Vagina (tissue), 2 donors: ENCODE measurements at regions not wholly inside any gene's neighbourhood (a gene's known extent, or its start where the extent isn't known, plus 50 kb on each side); places are given as distances from the start of the nearest gene placed in this dataset.

ENCODE experiments used
- DNase-seq, 2 donors: peaks; one replicate each; pipeline ENCODE4 v3.0.0-alpha.2; 2017; ENCODE audit errors: extremely low spot score in 2 of 2
- H3K27ac ChIP-seq: fragments of 200-600 bp; sonication (generic); one replicate; pipeline ENCODE4 v1.5.1; 2019
- H3K27me3 ChIP-seq: fragments of 200-600 bp; sonication (generic); one replicate; pipeline ENCODE4 v1.5.1; 2019
- H3K36me3 ChIP-seq, 2 donors: fragments of 200-600 bp; sonication (generic); one replicate each; pipeline ENCODE4 v1.5.1; 2017 to 2019
- H3K4me1 ChIP-seq: fragments of 200-600 bp; sonication (generic); one replicate; pipeline ENCODE4 v1.5.1; 2019
- H3K4me3 ChIP-seq, 2 donors: fragments of 200-600 bp; sonication (generic); 1 replicate in 1 of 2; 2 replicates in 1 of 2; pipeline ENCODE4 v1.5.1; 2016 to 2019
- H3K9me3 ChIP-seq: fragments of 200-600 bp; sonication (generic); one replicate; pipeline ENCODE4 v1.5.1; 2019
- POLR2A ChIP-seq, 2 donors: fragments of 450-650 bp; IDR thresholded peaks; one replicate each; pipeline ENCODE4 v1.6.1; 2017; ENCODE audit warnings: antibody characterized with exemption in 2 of 2, mild to moderate bottlenecking in 2 of 2, moderate library complexity in 2 of 2
- POLR2AphosphoS5 ChIP-seq, 2 donors: sonication (generic); formaldehyde crosslinking; IDR thresholded peaks; one replicate each; pipeline ENCODE4 v1.9.0; 2017; ENCODE audit warnings: antibody characterized with exemption in 2 of 2, mild to moderate bottlenecking in 2 of 2, low read depth in 1 of 2; ENCODE audit not compliant: insufficient read depth in 1 of 2
- intact Hi-C: fragments of 100-400 bp; cut with DNase I; formaldehyde crosslinking; loops from one replicate; pipeline ENCODE4 v1.15.1; 2023
- TF ChIP-seq, protein P1 (sequence below), 3 experiments: fragments of 450-650 bp in 2 of 3; fragments of 200-600 bp in 1 of 3; sonication (generic) in 1 of 3; IDR thresholded peaks; one replicate each; pipeline ENCODE4 v1.5.1; 2017 to 2019; ENCODE audit warnings: antibody characterized with exemption in 3 of 3, mild to moderate bottlenecking in 2 of 3, moderate library complexity in 2 of 3

GRCh38 chr1:187892683-187893039 lies 1063.9 kb downstream of the PLA2G4A start:
- TF ChIP-seq POLR2AphosphoS5 (IDR thresholded peaks at IDR 0.05; ENCODE audit: insufficient read depth in 1 of 2, low read depth in 1 of 2) (no peak), POLR2A (IDR thresholded peaks at IDR 0.05) (no peak)
- TF ChIP-seq, protein P1, sequence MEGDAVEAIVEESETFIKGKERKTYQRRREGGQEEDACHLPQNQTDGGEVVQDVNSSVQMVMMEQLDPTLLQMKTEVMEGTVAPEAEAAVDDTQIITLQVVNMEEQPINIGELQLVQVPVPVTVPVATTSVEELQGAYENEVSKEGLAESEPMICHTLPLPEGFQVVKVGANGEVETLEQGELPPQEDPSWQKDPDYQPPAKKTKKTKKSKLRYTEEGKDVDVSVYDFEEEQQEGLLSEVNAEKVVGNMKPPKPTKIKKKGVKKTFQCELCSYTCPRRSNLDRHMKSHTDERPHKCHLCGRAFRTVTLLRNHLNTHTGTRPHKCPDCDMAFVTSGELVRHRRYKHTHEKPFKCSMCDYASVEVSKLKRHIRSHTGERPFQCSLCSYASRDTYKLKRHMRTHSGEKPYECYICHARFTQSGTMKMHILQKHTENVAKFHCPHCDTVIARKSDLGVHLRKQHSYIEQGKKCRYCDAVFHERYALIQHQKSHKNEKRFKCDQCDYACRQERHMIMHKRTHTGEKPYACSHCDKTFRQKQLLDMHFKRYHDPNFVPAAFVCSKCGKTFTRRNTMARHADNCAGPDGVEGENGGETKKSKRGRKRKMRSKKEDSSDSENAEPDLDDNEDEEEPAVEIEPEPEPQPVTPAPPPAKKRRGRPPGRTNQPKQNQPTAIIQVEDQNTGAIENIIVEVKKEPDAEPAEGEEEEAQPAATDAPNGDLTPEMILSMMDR (IDR thresholded peaks at IDR 0.05): no peak
- Histone ChIP-seq H3K4me3 (no peak overlapping the region), H3K36me3 (no peaks in the 10 kb centered on the region), H3K27ac (no peak overlapping the region), H3K4me1 (no peaks in the 10 kb centered on the region), H3K27me3 (no peaks in the 10 kb centered on the region), H3K9me3 (no peaks in the 10 kb centered on the region)
- intact Hi-C loops: no loop called here
- DNase-seq: no peak

DNA sequence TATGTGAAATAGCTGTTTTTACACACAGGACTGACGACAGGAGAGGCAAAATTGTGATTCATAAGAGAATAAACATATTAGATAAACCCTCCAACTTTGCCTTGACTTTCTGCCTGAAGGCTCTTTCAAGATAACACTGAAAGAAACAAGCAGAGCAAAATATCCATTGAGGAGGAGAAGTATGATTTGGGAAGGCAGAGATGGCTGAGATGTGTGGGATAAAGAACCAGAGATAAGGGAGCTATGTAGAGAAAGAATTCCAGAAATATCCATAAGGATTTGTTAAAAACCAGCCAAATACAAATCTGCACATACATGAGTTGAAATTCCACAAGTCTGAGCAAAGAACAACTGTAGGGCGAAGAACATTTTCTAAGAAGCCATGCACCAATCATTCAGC lies 1064.7 kb downstream of the PLA2G4A start:
- TF ChIP-seq, protein P1 (IDR thresholded peaks at IDR 0.05): no peak
- no peak for TF ChIP-seq POLR2AphosphoS5 (IDR thresholded peaks at IDR 0.05; ENCODE audit: insufficient read depth in 1 of 2, low read depth in 1 of 2)
- no peak for TF ChIP-seq POLR2A (IDR thresholded peaks at IDR 0.05)

DNA sequence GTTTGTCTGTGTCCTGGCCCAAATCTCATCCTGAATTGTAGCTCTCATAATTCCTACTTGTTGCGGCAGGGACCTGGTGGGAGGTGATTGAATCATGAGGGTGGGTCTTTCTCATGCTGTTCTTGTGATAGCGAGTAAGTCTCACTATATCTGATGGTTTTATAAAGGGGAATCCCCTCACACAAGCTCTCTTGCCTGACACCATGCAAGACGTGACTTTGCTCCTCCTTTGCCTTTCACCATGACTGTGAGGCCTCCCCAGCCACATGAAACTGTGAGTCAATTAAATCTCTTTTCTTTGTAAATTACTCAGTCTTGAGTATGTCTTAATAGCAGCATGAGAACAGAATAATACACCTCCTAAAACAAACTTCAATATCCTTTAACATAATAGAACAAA lies 1065.6 kb downstream of the PLA2G4A start:
- H3K9me3 ChIP-seq: no peaks in the 10 kb centered on the region
- H3K4me3 ChIP-seq: no peak overlapping the region
- no peaks in the 10 kb centered on the region for H3K27me3 ChIP-seq
- no peak for TF ChIP-seq POLR2A (IDR thresholded peaks at IDR 0.05)
- TF ChIP-seq, protein P1 (IDR thresholded peaks at IDR 0.05): no peak
- no peak for TF ChIP-seq POLR2AphosphoS5 (IDR thresholded peaks at IDR 0.05; ENCODE audit: insufficient read depth in 1 of 2, low read depth in 1 of 2)
- H3K4me1 ChIP-seq: no peaks in the 10 kb centered on the region
- intact Hi-C loops: no loop called here
- no peak for DNase-seq
- H3K27ac ChIP-seq: no peak overlapping the region
- H3K36me3 ChIP-seq: no peaks in the 10 kb centered on the region

More for the DNA sequence above, 1064.7 kb downstream of the PLA2G4A start:
- Histone ChIP-seq H3K9me3 (no peaks in the 10 kb centered on the region), H3K27ac (no peak overlapping the region), H3K27me3 (no peaks in the 10 kb centered on the region), H3K36me3 (no peaks in the 10 kb centered on the region), H3K4me1 (no peaks in the 10 kb centered on the region), H3K4me3 (no peak overlapping the region)
- intact Hi-C loops: no loop called here
- DNase-seq: no peak

DNA sequence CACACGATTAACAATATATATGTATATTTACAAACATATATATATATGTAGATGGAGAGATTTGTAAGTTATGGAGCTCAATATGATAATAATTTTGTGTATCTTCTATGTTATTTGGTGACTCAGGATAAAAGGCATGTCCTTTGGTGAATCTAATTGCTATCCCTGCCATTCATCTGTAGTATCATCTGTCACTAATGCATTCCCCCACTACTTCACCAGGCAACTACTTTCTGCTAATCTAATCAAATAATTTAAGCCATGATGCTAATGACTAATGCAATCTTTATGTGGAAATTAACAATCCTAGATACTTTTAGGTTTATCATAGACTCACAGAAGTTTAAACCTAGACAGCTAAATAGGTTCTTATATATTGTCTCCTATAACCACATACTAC lies 1074.5 kb downstream of the PLA2G4A start:
- no peaks in the 10 kb centered on the region for H3K9me3 ChIP-seq
- no peak overlapping the region for H3K27ac ChIP-seq
- H3K4me3 ChIP-seq: no peak overlapping the region
- intact Hi-C loops: no loop called here
- H3K4me1 ChIP-seq: no peaks in the 10 kb centered on the region
- DNase-seq: no peak
- no peaks in the 10 kb centered on the region for H3K36me3 ChIP-seq
- H3K27me3 ChIP-seq: no peaks in the 10 kb centered on the region
- no peak for TF ChIP-seq POLR2A (IDR thresholded peaks at IDR 0.05)

DNA sequence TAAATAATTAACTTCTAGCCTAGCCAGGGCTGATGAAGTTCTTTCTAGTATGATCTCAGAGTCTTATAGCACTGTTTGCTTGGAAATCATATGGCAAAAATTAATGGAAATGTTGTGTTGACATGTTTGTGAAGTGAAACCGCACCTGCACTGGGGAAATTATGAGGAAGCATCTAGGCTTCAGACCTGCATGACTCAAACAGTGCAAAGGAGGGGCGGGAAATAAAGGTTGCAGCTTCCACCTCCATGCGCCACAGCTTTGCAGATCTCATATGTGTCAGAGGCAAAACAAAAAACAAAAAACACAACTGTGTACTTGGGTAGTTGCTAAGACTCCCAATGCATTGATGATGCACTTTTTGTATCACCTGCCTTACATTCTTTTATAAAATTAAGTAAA lies 1080.6 kb downstream of the PLA2G4A start:
- Histone ChIP-seq H3K4me1 (no peaks in the 10 kb centered on the region), H3K27me3 (no peaks in the 10 kb centered on the region), H3K36me3 (no peaks in the 10 kb centered on the region), H3K4me3 (no peak overlapping the region), H3K9me3 (no peaks in the 10 kb centered on the region), H3K27ac (no peak overlapping the region)
- intact Hi-C loops: no loop called here
- no peak for DNase-seq
- TF ChIP-seq POLR2AphosphoS5 (IDR thresholded peaks at IDR 0.05; ENCODE audit: insufficient read depth in 1 of 2, low read depth in 1 of 2) (no peak), POLR2A (IDR thresholded peaks at IDR 0.05) (no peak)
- TF ChIP-seq, protein P1 (IDR thresholded peaks at IDR 0.05): no peak

GRCh38 chr1:187911820-187912219 lies 1083.1 kb downstream of the PLA2G4A start:
- Histone ChIP-seq H3K27ac (no peak overlapping the region), H3K4me1 (no peaks in the 10 kb centered on the region), H3K4me3 (no peak overlapping the region), H3K9me3 (no peaks in the 10 kb centered on the region), H3K27me3 (no peaks in the 10 kb centered on the region), H3K36me3 (no peaks in the 10 kb centered on the region)
- no peak for DNase-seq
- intact Hi-C loops: no loop called here
- TF ChIP-seq, protein P1 (IDR thresholded peaks at IDR 0.05): no peak
- TF ChIP-seq POLR2AphosphoS5 (IDR thresholded peaks at IDR 0.05; ENCODE audit: insufficient read depth in 1 of 2, low read depth in 1 of 2) (no peak), POLR2A (IDR thresholded peaks at IDR 0.05) (no peak)
